ENCODE measurements at regions not wholly inside any gene's neighbourhood (a gene's known extent, or its start where the extent isn't known, plus 50 kb on each side); places are given as distances from the start of the nearest gene placed in this dataset.
A peak's percentile ranks its signal among the peaks of the same experiment; 100 is the strongest.
"Not testable (repeated sequence)": the region's sequence is repeated elsewhere in the genome, so short reads cannot be mapped to it uniquely, and the experiment has no call there.

- DNase-seq (ENCODE audit: low read depth) = no peak
These were observed 493.1 kb upstream of the MAP3K7 start for GRCh38 chr6:91079969-91080368.

- DNase-seq (ENCODE audit: low read depth) = no peak
These were observed 488.5 kb upstream of the MAP3K7 start for GRCh38 chr6:91075244-91075976.

DNA sequence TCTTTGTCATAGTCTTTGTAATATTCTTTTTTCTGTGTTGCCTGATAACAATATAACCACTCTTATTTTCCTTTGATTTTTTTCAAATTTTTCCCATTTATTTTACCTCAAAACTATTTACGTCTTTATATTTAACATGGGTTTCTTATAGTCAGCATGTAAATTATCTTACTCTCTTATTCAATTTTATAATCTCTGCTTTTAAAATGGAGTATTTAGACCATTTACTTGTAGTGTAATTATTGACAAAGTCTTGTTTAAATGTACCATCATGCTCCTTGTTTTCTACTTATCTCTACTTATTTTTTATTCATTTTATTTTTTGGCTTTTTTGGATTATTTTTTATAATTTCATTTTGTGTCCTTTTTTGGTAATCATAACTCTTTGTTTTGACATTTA lies 476.5 kb upstream of the MAP3K7 start:
- DNase-seq (ENCODE audit: low read depth) = no peak

DNA sequence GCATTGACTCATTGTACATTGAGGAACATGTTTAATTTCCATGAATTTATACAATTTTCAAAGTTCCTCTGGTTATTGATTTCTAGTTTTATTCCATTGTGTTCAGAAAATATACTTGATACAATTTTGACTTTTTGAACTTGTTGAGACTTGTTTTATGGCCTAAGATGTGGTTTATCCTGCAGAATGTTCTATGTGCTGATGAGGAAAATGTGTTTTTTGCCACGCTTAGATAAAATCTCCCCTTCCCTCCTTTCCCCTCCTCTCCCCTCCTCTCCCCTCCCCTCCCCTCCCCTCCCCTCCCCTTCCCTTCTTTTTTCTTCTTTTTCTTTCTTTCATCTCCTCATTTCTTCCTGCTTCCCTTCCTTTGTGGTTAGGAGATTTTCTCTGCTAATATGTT lies 470.8 kb upstream of the MAP3K7 start:
- no peak for DNase-seq (ENCODE audit: low read depth)

GRCh38 chr6:91055959-91056358 lies 469.1 kb upstream of the MAP3K7 start:
- DNase-seq (ENCODE audit: low read depth) = no peak

DNA sequence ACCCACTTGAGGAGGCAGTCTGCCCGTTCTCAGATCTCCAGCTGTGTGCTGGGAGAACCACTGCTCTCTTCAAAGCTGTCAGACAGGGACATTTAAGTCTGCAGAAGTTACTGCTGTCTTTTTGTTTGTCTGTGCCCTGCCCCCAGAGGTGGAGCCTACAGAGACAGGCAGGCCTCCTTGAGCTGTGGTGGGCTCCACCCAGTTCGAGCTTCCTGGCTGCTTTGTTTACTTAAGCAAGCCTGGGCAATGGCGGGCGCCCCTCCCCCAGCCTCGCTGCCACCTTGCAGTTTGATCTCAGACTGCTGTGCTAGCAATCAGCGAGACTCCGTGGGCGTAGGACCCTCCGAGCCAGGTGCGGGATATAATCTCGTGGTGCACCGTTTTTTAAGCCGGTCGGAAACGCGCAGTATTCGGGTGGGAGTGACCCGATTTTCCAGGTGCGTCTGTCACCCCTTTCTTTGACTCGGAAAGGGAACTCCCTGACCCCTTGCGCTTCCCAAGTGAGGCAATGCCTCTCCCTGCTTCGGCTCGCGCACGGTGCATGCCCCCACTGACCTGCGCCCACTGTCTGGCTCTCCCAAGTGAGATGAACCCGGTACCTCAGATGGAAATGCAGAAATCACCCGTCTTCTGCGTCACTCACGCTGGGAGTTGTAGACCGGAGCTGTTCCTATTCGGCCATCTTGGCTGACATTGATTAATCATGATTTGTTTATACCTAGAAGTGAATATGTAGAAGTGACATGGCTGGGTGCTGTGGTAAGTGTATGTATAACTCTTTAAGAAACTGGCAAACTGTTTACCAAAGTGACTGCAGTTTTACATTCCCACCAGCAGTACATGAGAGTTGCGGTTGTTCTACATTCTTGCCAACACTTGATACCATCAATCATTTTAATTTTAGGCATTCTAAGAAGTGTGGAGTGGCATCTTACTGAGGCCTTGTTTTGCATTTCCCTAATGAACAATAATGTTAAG lies 465.9 kb upstream of the MAP3K7 start:
- DNase-seq (ENCODE audit: low read depth) = not testable (repeated sequence)

- peak; percentile 0 for DNase-seq (ENCODE audit: low read depth)
These were observed 458.3 kb upstream of the MAP3K7 start for GRCh38 chr6:91045161-91045560.

DNA sequence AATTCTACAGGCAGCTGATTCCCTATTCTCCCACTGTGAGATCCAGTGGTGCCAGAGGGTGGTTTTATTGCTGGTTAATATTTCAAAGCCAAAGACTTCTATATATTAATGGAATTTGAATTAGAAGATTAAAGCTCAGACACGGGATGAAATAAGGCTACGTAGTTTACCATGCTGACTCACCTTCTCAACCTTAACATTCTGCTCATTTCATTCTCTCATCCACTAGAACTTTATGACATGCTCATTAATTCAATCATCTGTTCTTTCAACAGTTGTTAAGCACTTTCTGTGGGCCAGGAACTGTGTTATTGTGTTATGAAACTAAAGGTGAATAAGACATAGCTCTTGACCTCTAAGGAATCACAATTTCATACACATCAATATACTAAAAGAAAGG lies 456.9 kb upstream of the MAP3K7 start:
- no peak for DNase-seq (ENCODE audit: low read depth)

GRCh38 chr6:91042656-91043055 lies 455.8 kb upstream of the MAP3K7 start:
- DNase-seq (ENCODE audit: low read depth) = no peak

- no peak for DNase-seq (ENCODE audit: low read depth)
These were observed 447.1 kb upstream of the MAP3K7 start for GRCh38 chr6:91033964-91034363.

GRCh38 chr6:91031581-91031980 lies 444.7 kb upstream of the MAP3K7 start:
- no peak for DNase-seq (ENCODE audit: low read depth)

DNA sequence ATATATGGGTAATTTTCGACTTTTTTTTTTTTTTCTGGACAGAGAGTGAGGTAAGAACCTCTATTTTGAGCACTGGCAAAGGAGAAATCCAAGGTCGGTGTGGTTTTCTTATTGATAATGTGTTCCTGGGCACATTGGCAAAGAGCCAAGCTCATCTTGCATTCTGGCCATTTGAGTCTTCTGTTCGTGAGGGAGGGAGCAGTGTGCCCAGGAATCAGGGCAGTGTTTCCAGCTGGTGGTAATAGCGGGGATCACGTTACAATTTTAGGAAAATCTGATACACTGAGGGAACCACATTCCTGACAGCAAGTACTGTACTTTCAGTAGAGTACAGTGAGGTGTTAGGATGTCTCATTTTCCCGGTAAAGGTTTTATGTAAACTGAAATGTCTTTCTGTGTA lies 442.3 kb upstream of the MAP3K7 start:
- DNase-seq (ENCODE audit: low read depth) = no peak

- DNase-seq (ENCODE audit: low read depth) = no peak
These were observed 436.7 kb upstream of the MAP3K7 start for GRCh38 chr6:91023529-91023928.

DNA sequence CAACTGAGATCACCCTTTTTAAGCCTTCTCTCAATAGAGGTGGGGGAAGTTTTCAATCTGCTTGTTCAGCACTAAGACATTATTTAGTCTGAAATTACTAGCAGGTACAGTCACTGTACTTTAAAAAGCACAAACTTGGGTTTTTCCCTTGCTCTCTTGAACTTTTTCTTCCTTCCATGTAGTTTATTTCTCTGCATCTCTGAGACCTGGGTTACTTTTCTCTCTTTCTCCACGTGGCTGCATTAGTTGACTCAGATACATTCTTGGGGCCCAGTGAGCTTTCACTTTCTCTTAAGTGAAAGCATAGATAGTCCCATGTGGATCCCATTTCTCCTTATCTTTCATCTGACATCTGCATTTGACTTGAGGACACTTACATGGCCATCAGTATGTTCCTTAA lies 433.9 kb upstream of the MAP3K7 start:
- no peak for DNase-seq (ENCODE audit: low read depth)

DNA sequence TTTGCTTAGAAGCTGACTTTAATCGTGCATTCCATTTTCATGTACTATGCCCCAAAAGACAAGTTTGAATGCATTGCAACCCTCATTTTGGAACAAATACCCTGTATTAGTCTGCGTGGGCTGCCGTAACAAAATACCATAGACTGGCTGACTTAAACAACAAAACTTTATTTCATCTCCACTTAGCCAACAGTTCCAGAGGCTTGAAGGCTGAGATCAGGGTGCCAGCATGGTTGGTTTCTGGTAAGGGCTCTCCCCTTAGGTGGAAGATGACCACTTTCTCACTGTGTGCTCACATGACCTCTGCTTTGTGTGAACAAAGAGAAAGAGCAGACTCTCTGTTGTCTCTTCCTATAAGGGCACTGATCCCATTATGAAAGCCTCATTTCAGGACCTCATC lies 431.7 kb upstream of the MAP3K7 start:
- no peak for DNase-seq (ENCODE audit: low read depth)

GRCh38 chr6:91013511-91013910 lies 426.6 kb upstream of the MAP3K7 start:
- no peak for DNase-seq (ENCODE audit: low read depth)

DNA sequence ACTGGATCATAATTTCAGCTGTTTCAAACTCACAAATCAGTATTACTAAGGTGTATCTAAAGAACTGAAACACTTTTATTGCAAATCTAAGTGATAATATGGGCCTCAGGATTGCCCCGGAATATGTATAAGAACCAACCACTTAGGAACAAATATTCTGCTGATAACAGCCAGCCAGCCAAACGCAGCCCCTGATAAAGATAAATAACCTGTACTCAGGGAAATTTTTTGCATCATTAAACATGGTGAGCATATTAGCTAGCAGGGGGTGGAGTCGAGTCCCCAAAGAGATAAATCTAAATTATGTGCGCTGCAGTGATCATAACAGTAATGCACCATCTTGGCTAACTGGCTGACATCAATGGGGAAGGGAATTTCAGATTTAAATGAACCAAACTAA lies 410.2 kb upstream of the MAP3K7 start:
- DNase-seq (ENCODE audit: low read depth) = no peak

DNA sequence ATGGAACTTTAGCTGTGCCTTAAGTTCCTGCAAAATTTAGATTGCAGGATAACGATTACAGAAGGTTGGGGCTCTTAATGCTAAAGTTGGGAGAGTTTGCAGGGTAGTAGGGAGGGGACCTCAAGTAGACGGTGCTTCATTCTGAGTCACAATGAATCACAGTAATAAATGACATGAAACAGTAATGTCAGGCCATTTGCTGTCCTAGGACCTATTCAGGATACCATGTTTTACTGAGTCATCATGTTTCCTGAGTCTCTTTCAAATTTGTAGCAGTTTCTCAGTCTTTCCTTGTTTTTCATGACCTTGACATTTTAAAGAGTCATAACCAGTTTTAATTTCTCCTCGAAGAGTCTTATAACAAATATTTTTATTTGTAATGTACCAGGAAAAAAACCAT lies 406.9 kb upstream of the MAP3K7 start:
- peak; percentile 26 for DNase-seq (ENCODE audit: low read depth)

GRCh38 chr6:90989763-90990162 lies 402.9 kb upstream of the MAP3K7 start:
- no peak for DNase-seq (ENCODE audit: low read depth)

GRCh38 chr6:90984066-90984465 lies 397.2 kb upstream of the MAP3K7 start:
- no peak for DNase-seq (ENCODE audit: low read depth)

DNA sequence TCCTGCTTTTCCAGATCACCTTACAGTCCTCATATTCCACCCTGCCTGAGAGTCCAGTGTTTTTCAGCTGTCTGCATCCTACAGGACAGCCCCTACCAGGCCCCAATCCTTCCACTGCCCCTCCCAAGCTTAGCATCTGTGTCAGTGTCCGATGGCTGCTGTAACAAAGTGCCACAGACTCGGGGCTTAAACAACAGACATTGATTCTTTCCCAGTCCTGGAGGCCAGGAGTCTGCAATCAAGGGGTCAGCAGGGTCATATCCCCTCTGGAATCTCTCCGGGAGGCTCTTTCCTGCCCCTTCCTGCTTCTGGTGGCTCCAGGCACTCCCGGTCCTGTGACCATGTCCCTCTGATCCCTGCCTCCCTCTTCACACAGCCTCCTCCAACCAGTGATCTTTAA lies 396.6 kb upstream of the MAP3K7 start:
- no peak for DNase-seq (ENCODE audit: low read depth)

DNA sequence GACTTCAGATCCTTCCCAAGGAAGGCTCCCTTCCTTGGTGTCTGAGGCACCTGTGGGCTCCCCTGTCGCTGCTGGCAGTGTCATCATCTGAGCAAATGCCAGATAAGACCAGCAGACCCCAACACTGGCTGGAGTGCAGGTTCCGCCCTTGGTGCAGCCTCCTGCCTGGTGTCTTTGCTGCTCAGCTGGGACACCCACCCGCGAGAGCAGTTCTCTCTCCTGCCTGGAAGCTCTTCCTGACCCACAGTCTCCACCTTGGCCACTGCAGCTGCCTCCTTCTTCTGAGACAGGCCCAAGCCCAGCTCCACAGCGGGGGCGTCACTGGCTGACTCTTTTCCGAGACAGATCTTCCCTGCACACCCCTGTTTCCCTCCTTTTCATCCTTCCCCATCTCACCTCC lies 395.7 kb upstream of the MAP3K7 start:
- no peak for DNase-seq (ENCODE audit: low read depth)

GRCh38 chr6:90982051-90982450 lies 395.2 kb upstream of the MAP3K7 start:
- DNase-seq (ENCODE audit: low read depth) = no peak
